ENCODE measurements at regions not wholly inside any gene's neighbourhood (a gene's known extent, or its start where the extent isn't known, plus 50 kb on each side); places are given as distances from the start of the nearest gene placed in this dataset.

GRCh38 chr2:181407171-181407570 lies 50.0 kb upstream of the ITGA4 start:
- no peak for DNase-seq (ENCODE audit: low spot score)
- H3K27ac ChIP-seq: no peak overlapping the region
- ChIA-PET CTCF (no interaction called here), POLR2A (ENCODE audit: low non-redundant PET) (no interaction called here)
- TF ChIP-seq CTCF (conservative IDR thresholded peaks at IDR 0.05; ENCODE audit: low read depth): no peak
